Hepatocyte (in vitro differentiated cells): ENCODE measurements at regions not wholly inside any gene's neighbourhood (a gene's known extent, or its start where the extent isn't known, plus 50 kb on each side); places are given as distances from the start of the nearest gene placed in this dataset.
"Not testable (repeated sequence)": the region's sequence is repeated elsewhere in the genome, so short reads cannot be mapped to it uniquely, and the experiment has no call there.

ENCODE experiments used
- DNase-seq: peaks from one replicate; pipeline ENCODE4 v3.0.0-alpha.2; 2016; ENCODE audit warnings: low spot score
- H2AFZ ChIP-seq: fragments of 200-600 bp; sonication (generic); 2 replicates; pipeline ENCODE4 v1.6.0; 2016; ENCODE audit warnings: antibody characterized with exemption, mild to moderate bottlenecking
- H3K27ac ChIP-seq: fragments of 200-600 bp; sonication (generic); 2 replicates; pipeline ENCODE4 v1.5.1; 2016; ENCODE audit warnings: mild to moderate bottlenecking
- H3K27me3 ChIP-seq: fragments of 200-600 bp; sonication (generic); 2 replicates; pipeline ENCODE4 v1.6.1; 2016
- H3K36me3 ChIP-seq: fragments of 200-600 bp; sonication (generic); replicated peaks from 2 replicates; pipeline ENCODE4 v1.5.1; 2016; ENCODE audit warnings: low read depth; ENCODE audit not compliant: insufficient read depth
- H3K4me1 ChIP-seq: fragments of 200-600 bp; sonication (generic); 2 replicates; pipeline ENCODE4 v1.5.1; 2016; ENCODE audit warnings: mild to moderate bottlenecking, moderate library complexity; ENCODE audit not compliant: insufficient read depth
- H3K4me2 ChIP-seq: fragments of 200-600 bp; sonication (generic); 2 replicates; pipeline ENCODE4 v1.6.0; 2016
- H3K4me3 ChIP-seq: fragments of 200-600 bp; sonication (generic); 2 replicates; pipeline ENCODE4 v1.5.1; 2016; ENCODE audit warnings: mild to moderate bottlenecking
- H3K79me2 ChIP-seq: fragments of 200-600 bp; sonication (generic); 2 replicates; pipeline ENCODE4 v1.6.0; 2017; ENCODE audit warnings: mild to moderate bottlenecking
- H3K9me2 ChIP-seq: fragments of 200-600 bp; sonication (generic); replicated peaks from 2 replicates; pipeline ENCODE4 v1.6.0; 2017; ENCODE audit warnings: mild to moderate bottlenecking; ENCODE audit not compliant: insufficient read depth
- H3K9me3 ChIP-seq: fragments of 200-600 bp; sonication (generic); 2 replicates; pipeline ENCODE4 v1.5.1; 2016; ENCODE audit warnings: low read depth, mild to moderate bottlenecking
- H4K20me1 ChIP-seq: fragments of 200-600 bp; sonication (generic); 2 replicates; pipeline ENCODE4 v1.6.0; 2016; ENCODE audit warnings: mild to moderate bottlenecking; ENCODE audit not compliant: insufficient read depth, poor library complexity, severe bottlenecking
- EZH2 ChIP-seq: fragments of 200-600 bp; sonication (generic); IDR thresholded peaks from 2 replicates; pipeline ENCODE4 v1.6.1; 2016; ENCODE audit warnings: antibody characterized with exemption, mild to moderate bottlenecking, borderline replicate concordance
- EZH2phosphoT487 ChIP-seq: fragments of 200-600 bp; sonication (generic); IDR thresholded peaks from one replicate; pipeline ENCODE4 v1.6.1; 2018; ENCODE audit warnings: antibody characterized with exemption, mild to moderate bottlenecking, low read depth, moderate library complexity; ENCODE audit not compliant: unreplicated experiment, severe bottlenecking
- WGBS: methylation state at CpG from one replicate; pipeline ENCODE4 v1.1.6; 2016; ENCODE audit warnings: low lambda C conversion rate; ENCODE audit errors: missing lambda C conversion rate; 5-methylcytosine and 5-hydroxymethylcytosine counted together
- TF ChIP-seq, protein P1 (sequence below): fragments of 200-600 bp; sonication (generic); IDR thresholded peaks from 2 replicates; pipeline ENCODE4 v1.5.1; 2016; ENCODE audit warnings: antibody characterized with exemption, mild to moderate bottlenecking; ENCODE audit not compliant: poor library complexity

DNA sequence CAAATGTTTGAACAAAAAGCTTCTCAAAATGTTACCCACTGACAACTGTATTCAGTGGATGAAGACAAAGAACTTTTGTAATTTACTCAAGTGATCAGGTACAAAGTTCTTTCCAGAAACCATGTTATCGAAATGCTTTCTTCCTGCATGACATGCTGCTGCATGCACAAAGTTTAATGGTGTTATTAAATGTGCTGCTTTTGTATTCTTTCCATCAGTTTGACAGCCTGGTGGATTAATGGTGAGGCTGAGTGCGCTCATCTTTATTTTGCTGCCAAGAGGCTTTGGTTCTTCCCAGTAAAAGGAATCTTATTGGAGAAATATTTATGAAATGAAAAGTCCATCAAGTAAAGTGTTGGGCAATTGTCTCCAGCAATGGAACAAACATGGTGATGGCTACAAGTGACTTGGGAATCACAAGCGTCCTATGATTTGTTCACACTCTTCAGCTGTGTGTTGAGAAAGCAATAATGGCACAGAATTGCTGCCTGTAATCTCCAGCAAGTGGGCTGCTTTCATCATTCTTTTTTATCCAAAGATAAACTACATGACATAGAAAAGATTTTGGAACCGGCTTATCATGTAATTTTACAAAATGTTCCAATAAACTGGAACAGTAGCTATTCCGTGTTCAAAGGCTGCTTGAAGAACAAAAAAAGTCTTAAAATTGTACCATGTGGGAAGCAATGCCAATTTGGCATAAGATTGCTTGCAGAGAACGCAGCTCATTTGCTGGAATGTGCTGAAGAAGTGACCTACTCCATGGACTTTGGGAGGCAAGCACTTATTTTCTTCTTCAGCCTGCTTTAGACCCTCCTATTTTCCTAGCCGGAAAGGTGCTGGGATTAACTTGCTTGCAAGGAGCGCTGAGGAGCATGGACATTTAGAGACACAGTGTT lies 153.1 kb downstream of the HSD17B3 start:
- Histone ChIP-seq H3K4me2 (no peak overlapping the region), H3K79me2 (no peaks in the 10 kb centered on the region), H3K27me3 (no peaks in the 10 kb centered on the region), H3K9me3 (no peaks in the 10 kb centered on the region), H3K4me3 (no peak overlapping the region), H3K36me3 (no peaks in the 10 kb centered on the region), H3K4me1 (peaks cover 5% of the 10 kb centered on the region), H4K20me1 (no peaks in the 10 kb centered on the region), H2AFZ (no peak overlapping the region), H3K9me2 (no peaks in the 10 kb centered on the region), H3K27ac (peak overlapping the region; percentile 51)
- TF ChIP-seq, protein P1, sequence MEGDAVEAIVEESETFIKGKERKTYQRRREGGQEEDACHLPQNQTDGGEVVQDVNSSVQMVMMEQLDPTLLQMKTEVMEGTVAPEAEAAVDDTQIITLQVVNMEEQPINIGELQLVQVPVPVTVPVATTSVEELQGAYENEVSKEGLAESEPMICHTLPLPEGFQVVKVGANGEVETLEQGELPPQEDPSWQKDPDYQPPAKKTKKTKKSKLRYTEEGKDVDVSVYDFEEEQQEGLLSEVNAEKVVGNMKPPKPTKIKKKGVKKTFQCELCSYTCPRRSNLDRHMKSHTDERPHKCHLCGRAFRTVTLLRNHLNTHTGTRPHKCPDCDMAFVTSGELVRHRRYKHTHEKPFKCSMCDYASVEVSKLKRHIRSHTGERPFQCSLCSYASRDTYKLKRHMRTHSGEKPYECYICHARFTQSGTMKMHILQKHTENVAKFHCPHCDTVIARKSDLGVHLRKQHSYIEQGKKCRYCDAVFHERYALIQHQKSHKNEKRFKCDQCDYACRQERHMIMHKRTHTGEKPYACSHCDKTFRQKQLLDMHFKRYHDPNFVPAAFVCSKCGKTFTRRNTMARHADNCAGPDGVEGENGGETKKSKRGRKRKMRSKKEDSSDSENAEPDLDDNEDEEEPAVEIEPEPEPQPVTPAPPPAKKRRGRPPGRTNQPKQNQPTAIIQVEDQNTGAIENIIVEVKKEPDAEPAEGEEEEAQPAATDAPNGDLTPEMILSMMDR = no peak
- TF ChIP-seq EZH2 (no peak), EZH2phosphoT487 (no peak)
- WGBS = 64% methylated on average over 8 of the region's 8 CpGs
- DNase-seq = no peak

DNA sequence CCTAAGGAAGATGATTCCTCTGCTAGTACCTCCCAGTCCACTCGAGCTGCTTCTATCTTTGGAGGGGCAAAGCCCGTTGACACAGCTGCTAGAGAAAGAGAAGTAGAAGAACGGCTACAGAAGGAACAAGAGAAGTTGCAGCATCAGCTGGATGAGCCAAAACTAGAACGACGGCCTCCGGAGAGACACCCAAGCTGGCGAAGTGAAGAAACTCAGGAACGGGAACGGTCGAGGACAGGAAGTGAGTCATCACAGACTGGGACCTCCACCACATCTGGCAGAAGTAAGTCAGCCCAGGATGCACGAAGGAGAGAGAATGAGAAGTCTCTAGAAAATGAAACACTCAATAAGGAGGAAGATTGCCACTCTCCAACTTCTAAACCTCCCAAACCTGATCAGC lies 154.9 kb downstream of the HSD17B3 start:
- not testable (repeated sequence) for H3K9me2 ChIP-seq, H3K4me3 ChIP-seq, H3K4me1 ChIP-seq, DNase-seq, H3K9me3 ChIP-seq, H3K79me2 ChIP-seq, H3K27ac ChIP-seq, H4K20me1 ChIP-seq, H3K36me3 ChIP-seq, H3K27me3 ChIP-seq, H2AFZ ChIP-seq, H3K4me2 ChIP-seq
- WGBS = 78% methylated on average over 11 of the region's 11 CpGs

DNA sequence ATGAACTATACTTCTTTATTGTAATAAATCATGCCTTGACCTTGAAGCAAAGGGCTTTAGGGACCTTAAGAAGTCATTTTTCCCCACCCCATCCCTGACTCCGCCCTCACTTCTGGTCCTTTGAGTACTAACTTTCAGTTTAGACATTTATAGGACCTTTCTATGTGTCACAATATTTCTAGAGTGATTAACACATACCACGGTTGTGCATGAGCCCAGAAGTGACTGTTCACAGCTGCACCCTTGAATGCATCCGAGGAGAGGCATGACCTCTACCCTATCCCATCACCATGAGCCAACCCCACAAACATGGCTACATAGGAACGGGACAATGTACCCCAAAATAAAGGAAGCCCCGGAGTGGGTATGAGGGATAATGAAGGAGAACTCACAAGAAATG lies 160.3 kb downstream of the HSD17B3 start:
- Histone ChIP-seq H3K4me2 (no peak overlapping the region), H3K27ac (peak overlapping the region; percentile 89), H3K27me3 (no peaks in the 10 kb centered on the region)

DNA sequence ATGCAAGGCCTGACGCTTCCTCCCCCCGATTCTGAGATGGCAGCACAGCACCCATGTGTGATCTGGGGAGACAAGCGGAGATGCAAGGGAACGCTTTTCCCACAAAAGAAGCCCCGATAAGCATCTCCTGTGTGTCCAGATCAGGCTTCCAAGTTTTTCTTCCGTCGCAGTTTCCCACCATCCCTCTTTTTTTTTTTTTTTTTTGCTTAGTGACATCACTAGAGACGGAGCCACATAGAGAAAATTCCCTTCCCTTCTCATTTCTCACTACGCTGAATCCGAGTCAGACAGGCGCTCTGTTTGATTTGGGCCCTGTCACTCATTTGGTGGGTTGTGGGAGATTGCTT lies 160.9 kb downstream of the HSD17B3 start:
- no peaks in the 10 kb centered on the region for H3K9me2 ChIP-seq
- H3K27ac ChIP-seq = peak overlapping the region; percentile 89
- no peak for DNase-seq
- 86% methylated on average over 11 of the region's 11 CpGs for WGBS
- TF ChIP-seq, protein P1 = no peak
- TF ChIP-seq EZH2phosphoT487 = no peak
- TF ChIP-seq EZH2 = no peak
- peak overlapping the region; percentile 56 for H3K4me2 ChIP-seq
- H3K4me1 ChIP-seq = peaks cover 32% of the 10 kb centered on the region
- H2AFZ ChIP-seq = no peak overlapping the region
- H3K79me2 ChIP-seq = no peaks in the 10 kb centered on the region
- H4K20me1 ChIP-seq = no peaks in the 10 kb centered on the region
- H3K4me3 ChIP-seq = no peak overlapping the region
- H3K36me3 ChIP-seq = no peaks in the 10 kb centered on the region
- H3K9me3 ChIP-seq = no peaks in the 10 kb centered on the region
- no peaks in the 10 kb centered on the region for H3K27me3 ChIP-seq

More for the DNA sequence above, 160.3 kb downstream of the HSD17B3 start:
- H3K9me3 ChIP-seq = no peaks in the 10 kb centered on the region
- no peaks in the 10 kb centered on the region for H3K79me2 ChIP-seq
- H3K36me3 ChIP-seq = no peaks in the 10 kb centered on the region
- H3K4me1 ChIP-seq = peaks cover 26% of the 10 kb centered on the region
- H3K4me3 ChIP-seq = no peak overlapping the region
- TF ChIP-seq EZH2 = no peak
- TF ChIP-seq, protein P1 = no peak
- TF ChIP-seq EZH2phosphoT487 = no peak
- H3K9me2 ChIP-seq = no peaks in the 10 kb centered on the region
- H4K20me1 ChIP-seq = no peaks in the 10 kb centered on the region
- 76% methylated on average over 5 of the region's 5 CpGs for WGBS
- DNase-seq = no peak
- H2AFZ ChIP-seq = no peak overlapping the region
